ENCODE measurements at regions not wholly inside any gene's neighbourhood (a gene's known extent, or its start where the extent isn't known, plus 50 kb on each side); places are given as distances from the start of the nearest gene placed in this dataset.

- no peaks in the 10 kb centered on the region for H3K4me1 ChIP-seq (ENCODE audit: insufficient read depth, low read length, severe bottlenecking)
- no peak overlapping the region for H3K9ac ChIP-seq (ENCODE audit: low read length)
- TF ChIP-seq CTCF (IDR thresholded peaks at IDR 0.05; ENCODE audit: low read length) (no peak), EZH2 (IDR thresholded peaks at IDR 0.05; ENCODE audit: borderline replicate concordance, low read length) (no peak)
- no peaks in the 10 kb centered on the region for H3K9me2 ChIP-seq (ENCODE audit: low read depth, low read length)
- H3K27me3 ChIP-seq (ENCODE audit: insufficient read depth, low read length): no peaks in the 10 kb centered on the region
- H3K4me3 ChIP-seq (ENCODE audit: low read depth, low read length, poor library complexity, severe bottlenecking): no peak overlapping the region
- H3K4me2 ChIP-seq (ENCODE audit: low read length): no peak overlapping the region
- no peaks in the 10 kb centered on the region for H4K20me1 ChIP-seq (ENCODE audit: insufficient read depth, low read length)
- no peaks in the 10 kb centered on the region for H3F3A ChIP-seq (ENCODE audit: insufficient read depth, low read length)
- no peak overlapping the region for H2AFZ ChIP-seq (ENCODE audit: low read length)
- H3K36me3 ChIP-seq (ENCODE audit: insufficient read depth, low read length): no peaks in the 10 kb centered on the region
- no peak overlapping the region for H3K27ac ChIP-seq (ENCODE audit: low read depth, low read length, poor library complexity, severe bottlenecking)
- no peaks in the 10 kb centered on the region for H3K9me3 ChIP-seq (ENCODE audit: low read length)
- no peaks in the 10 kb centered on the region for H3K79me2 ChIP-seq (ENCODE audit: insufficient read depth, low read length)
Measured at GRCh38 chr3:8189051-8189450, 312.6 kb upstream of the LMCD1 start.

- no peaks in the 10 kb centered on the region for H3K36me3 ChIP-seq (ENCODE audit: insufficient read depth, low read length)
- H3K9me3 ChIP-seq (ENCODE audit: low read length): no peaks in the 10 kb centered on the region
- H3K4me1 ChIP-seq (ENCODE audit: insufficient read depth, low read length, severe bottlenecking): no peaks in the 10 kb centered on the region
- H3K4me3 ChIP-seq (ENCODE audit: low read depth, low read length, poor library complexity, severe bottlenecking): no peak overlapping the region
- no peak overlapping the region for H2AFZ ChIP-seq (ENCODE audit: low read length)
- no peak overlapping the region for H3K4me2 ChIP-seq (ENCODE audit: low read length)
- no peaks in the 10 kb centered on the region for H3K27me3 ChIP-seq (ENCODE audit: insufficient read depth, low read length)
- no peaks in the 10 kb centered on the region for H3F3A ChIP-seq (ENCODE audit: insufficient read depth, low read length)
- no peak overlapping the region for H3K9ac ChIP-seq (ENCODE audit: low read length)
- H3K27ac ChIP-seq (ENCODE audit: low read depth, low read length, poor library complexity, severe bottlenecking): no peak overlapping the region
- no peaks in the 10 kb centered on the region for H4K20me1 ChIP-seq (ENCODE audit: insufficient read depth, low read length)
- H3K79me2 ChIP-seq (ENCODE audit: insufficient read depth, low read length): no peaks in the 10 kb centered on the region
- no peak for TF ChIP-seq EZH2 (IDR thresholded peaks at IDR 0.05; ENCODE audit: borderline replicate concordance, low read length)
- no peak for TF ChIP-seq CTCF (IDR thresholded peaks at IDR 0.05; ENCODE audit: low read length)
- H3K9me2 ChIP-seq (ENCODE audit: low read depth, low read length): no peaks in the 10 kb centered on the region
Measured at GRCh38 chr3:8191406-8191805, 310.2 kb upstream of the LMCD1 start.

GRCh38 chr3:8197384-8197783 lies 304.2 kb upstream of the LMCD1 start:
- H3F3A ChIP-seq (ENCODE audit: insufficient read depth, low read length): no peaks in the 10 kb centered on the region
- H3K79me2 ChIP-seq (ENCODE audit: insufficient read depth, low read length): no peaks in the 10 kb centered on the region
- no peaks in the 10 kb centered on the region for H3K4me1 ChIP-seq (ENCODE audit: insufficient read depth, low read length, severe bottlenecking)
- H3K36me3 ChIP-seq (ENCODE audit: insufficient read depth, low read length): no peaks in the 10 kb centered on the region
- no peaks in the 10 kb centered on the region for H3K9me2 ChIP-seq (ENCODE audit: low read depth, low read length)
- H3K4me2 ChIP-seq (ENCODE audit: low read length): no peak overlapping the region
- H3K9me3 ChIP-seq (ENCODE audit: low read length): no peaks in the 10 kb centered on the region
- no peaks in the 10 kb centered on the region for H3K27me3 ChIP-seq (ENCODE audit: insufficient read depth, low read length)
- no peak overlapping the region for H3K27ac ChIP-seq (ENCODE audit: low read depth, low read length, poor library complexity, severe bottlenecking)
- H2AFZ ChIP-seq (ENCODE audit: low read length): no peak overlapping the region
- H4K20me1 ChIP-seq (ENCODE audit: insufficient read depth, low read length): no peaks in the 10 kb centered on the region
- H3K9ac ChIP-seq (ENCODE audit: low read length): no peak overlapping the region
- no peak overlapping the region for H3K4me3 ChIP-seq (ENCODE audit: low read depth, low read length, poor library complexity, severe bottlenecking)
- TF ChIP-seq CTCF (IDR thresholded peaks at IDR 0.05; ENCODE audit: low read length) (no peak), EZH2 (IDR thresholded peaks at IDR 0.05; ENCODE audit: borderline replicate concordance, low read length) (no peak)

Measured in OCI-LY1 (cell line).